ENCODE measurements at regions not wholly inside any gene's neighbourhood (a gene's known extent, or its start where the extent isn't known, plus 50 kb on each side); places are given as distances from the start of the nearest gene placed in this dataset.

GRCh38 chr5:54894957-54895815 lies 90.2 kb downstream of the ESM1 start:
- no peak for TF ChIP-seq CTCF (IDR thresholded peaks at IDR 0.05)
- no peak for TF ChIP-seq MAX (IDR thresholded peaks at IDR 0.05; ENCODE audit: low read depth)
- no peak for TF ChIP-seq GABPA (IDR thresholded peaks at IDR 0.05; ENCODE audit: low read depth)
- no peak for TF ChIP-seq MXI1 (IDR thresholded peaks at IDR 0.05; ENCODE audit: low read depth, low read length)
- TF ChIP-seq RXRA (IDR thresholded peaks at IDR 0.05; ENCODE audit: borderline replicate concordance, low read depth) = no peak
- TF ChIP-seq POLR2AphosphoS5 (IDR thresholded peaks at IDR 0.05; ENCODE audit: low read depth, low read length) = no peak
- TF ChIP-seq RFX5 (IDR thresholded peaks at IDR 0.05; ENCODE audit: low read length) = no peak
- TF ChIP-seq EP300 (IDR thresholded peaks at IDR 0.05; ENCODE audit: borderline replicate concordance in 1 of 2, low read depth in 1 of 2, low read length in 1 of 2) = no peak
- TF ChIP-seq FOXM1 (IDR thresholded peaks at IDR 0.05; ENCODE audit: low read depth) = no peak
- TF ChIP-seq EZH2phosphoT487 (IDR thresholded peaks at IDR 0.05; ENCODE audit: borderline replicate concordance, low read depth) = no peak
- no peak for TF ChIP-seq TAF1 (IDR thresholded peaks at IDR 0.05; ENCODE audit: borderline replicate concordance, low read depth, low read length)
- no peak for TF ChIP-seq USF2 (IDR thresholded peaks at IDR 0.05; ENCODE audit: borderline replicate concordance, low read depth, low read length)
- TF ChIP-seq RAD21 (IDR thresholded peaks at IDR 0.05; ENCODE audit: low read length) = no peak
- TF ChIP-seq CHD2 (IDR thresholded peaks at IDR 0.05; ENCODE audit: low read length, partially characterized antibody) = no peak

Data from SK-N-SH (cell line).